PFSK-1 (cell line): ENCODE measurements at regions not wholly inside any gene's neighbourhood (a gene's known extent, or its start where the extent isn't known, plus 50 kb on each side); places are given as distances from the start of the nearest gene placed in this dataset.

ENCODE experiments used
- FOXP2 ChIP-seq: optimal IDR thresholded peaks from 2 replicates; pipeline ENCODE3; 2011; ENCODE audit warnings: borderline replicate concordance, control low read depth, inconsistent platforms; ENCODE audit not compliant: insufficient read depth; ENCODE audit errors: extremely low read length, extremely low read depth
- POLR2AphosphoS5 ChIP-seq: IDR thresholded peaks from 2 replicates; pipeline ENCODE4 v1.6.1; 2012; ENCODE audit warnings: low read depth, mild to moderate bottlenecking, control low read depth, low read length, moderate library complexity
- REST ChIP-seq, 2 experiments: IDR thresholded peaks; 2 replicates each; pipeline versions ENCODE4 v1.6.1 to v1.8.0; 2011 to 2012; ENCODE audit warnings: low read depth in 2 of 2, low read length in 2 of 2, control low read depth in 1 of 2, inconsistent platforms in 1 of 2, mild to moderate bottlenecking in 1 of 2, moderate library complexity in 1 of 2; ENCODE audit not compliant: insufficient read depth in 1 of 2
- SIN3A ChIP-seq: IDR thresholded peaks from 2 replicates; pipeline ENCODE4 v1.6.1; 2012; ENCODE audit warnings: mild to moderate bottlenecking, low read length, moderate library complexity, borderline replicate concordance; ENCODE audit not compliant: insufficient read depth
- TAF1 ChIP-seq: IDR thresholded peaks from 2 replicates; pipeline ENCODE4 v1.6.1; 2012; ENCODE audit warnings: low read length, control low read depth, borderline replicate concordance; ENCODE audit not compliant: insufficient read depth

GRCh38 chr2:217438136-217438535, 564.7 kb downstream of the TNS1 start:
- TF ChIP-seq POLR2AphosphoS5 (no peak), SIN3A (no peak), FOXP2 (no peak), TAF1 (no peak), REST (IDR thresholded peaks at IDR 0.05; ENCODE audit: insufficient read depth in 1 of 2, low read depth in 2 of 2, low read length in 2 of 2) (no peak)

- no peak for TF ChIP-seq POLR2AphosphoS5
- TF ChIP-seq TAF1: no peak
- no peak for TF ChIP-seq REST (IDR thresholded peaks at IDR 0.05; ENCODE audit: insufficient read depth in 1 of 2, low read depth in 2 of 2, low read length in 2 of 2)
- TF ChIP-seq FOXP2: no peak
- no peak for TF ChIP-seq SIN3A
Measured at GRCh38 chr2:217437290-217437870, 565.4 kb downstream of the TNS1 start.

GRCh38 chr2:217436386-217436785, 566.4 kb downstream of the TNS1 start:
- TF ChIP-seq TAF1: no peak
- no peak for TF ChIP-seq POLR2AphosphoS5
- TF ChIP-seq REST (IDR thresholded peaks at IDR 0.05; ENCODE audit: insufficient read depth in 1 of 2, low read depth in 2 of 2, low read length in 2 of 2): no peak
- no peak for TF ChIP-seq FOXP2
- no peak for TF ChIP-seq SIN3A

- TF ChIP-seq FOXP2 (no peak), REST (IDR thresholded peaks at IDR 0.05; ENCODE audit: insufficient read depth in 1 of 2, low read depth in 2 of 2, low read length in 2 of 2) (no peak), SIN3A (no peak), POLR2AphosphoS5 (no peak), TAF1 (no peak)
Measured at GRCh38 chr2:217434180-217434975, 568.4 kb downstream of the TNS1 start.

GRCh38 chr2:217433522-217433921, 569.3 kb downstream of the TNS1 start:
- TF ChIP-seq POLR2AphosphoS5: no peak
- TF ChIP-seq SIN3A: no peak
- no peak for TF ChIP-seq REST (IDR thresholded peaks at IDR 0.05; ENCODE audit: insufficient read depth in 1 of 2, low read depth in 2 of 2, low read length in 2 of 2)
- no peak for TF ChIP-seq FOXP2
- no peak for TF ChIP-seq TAF1
